ES-I3 (cell line): ENCODE measurements at regions not wholly inside any gene's neighbourhood (a gene's known extent, or its start where the extent isn't known, plus 50 kb on each side); places are given as distances from the start of the nearest gene placed in this dataset.

Experiments
- H3K36me3 ChIP-seq: 2 replicates; pipeline ENCODE4 v1.6.1; 2013; ENCODE audit warnings: mild to moderate bottlenecking, low read length, control low read depth, moderate library complexity; ENCODE audit not compliant: insufficient read depth
- H3K4me1 ChIP-seq: 2 replicates; pipeline ENCODE4 v1.6.1; 2013; ENCODE audit warnings: mild to moderate bottlenecking, control low read depth, low read length; ENCODE audit not compliant: insufficient read depth
- H3K9ac ChIP-seq: 2 replicates; pipeline ENCODE4 v1.6.1; 2013; ENCODE audit warnings: low read depth, mild to moderate bottlenecking, low read length, moderate library complexity
- H3K9me3 ChIP-seq: 2 replicates; pipeline ENCODE4 v1.6.1; 2013; ENCODE audit warnings: mild to moderate bottlenecking, low read length, moderate library complexity; ENCODE audit not compliant: control insufficient read depth, insufficient read depth

DNA sequence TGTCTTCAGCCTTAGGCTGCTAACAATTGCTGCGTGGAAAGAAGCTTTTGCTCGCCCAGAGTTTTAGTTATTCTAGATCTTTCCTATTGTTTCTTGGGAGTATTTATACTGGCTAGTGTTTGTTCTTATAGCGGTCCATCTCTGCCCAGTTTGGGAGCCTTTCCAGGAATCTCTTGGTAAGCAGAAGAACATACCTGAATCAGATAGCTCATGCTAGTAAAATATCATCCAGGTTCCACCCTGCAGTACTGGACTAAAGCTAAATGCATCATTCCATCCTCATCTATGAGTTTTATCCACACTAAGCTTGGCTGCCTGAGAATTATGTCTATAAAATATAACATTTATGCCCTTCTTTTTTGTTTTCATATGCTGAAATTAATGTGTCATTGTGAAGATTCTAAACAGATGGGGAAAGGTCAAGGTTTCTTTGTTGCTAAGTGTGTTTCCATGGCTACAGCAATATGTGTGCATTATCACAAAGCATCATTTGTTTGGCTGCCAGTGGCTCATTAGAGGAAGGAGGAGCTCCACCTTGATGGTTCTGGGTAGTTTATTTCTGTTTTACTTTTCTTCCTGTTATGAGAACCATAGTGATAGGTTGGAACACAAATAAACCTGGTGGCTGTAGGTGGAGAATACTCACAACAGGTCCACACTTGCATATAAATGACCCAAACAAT lies 182.8 kb downstream of the PIK3C3 start:
- Histone ChIP-seq H3K9me3 (0 out of 2 replicates have a peak, but pooled peaks cover 2% of the 10 kb centered on the region), H3K9ac (no peak overlapping the region), H3K4me1 (no peaks in the 10 kb centered on the region), H3K36me3 (no peaks in the 10 kb centered on the region)

DNA sequence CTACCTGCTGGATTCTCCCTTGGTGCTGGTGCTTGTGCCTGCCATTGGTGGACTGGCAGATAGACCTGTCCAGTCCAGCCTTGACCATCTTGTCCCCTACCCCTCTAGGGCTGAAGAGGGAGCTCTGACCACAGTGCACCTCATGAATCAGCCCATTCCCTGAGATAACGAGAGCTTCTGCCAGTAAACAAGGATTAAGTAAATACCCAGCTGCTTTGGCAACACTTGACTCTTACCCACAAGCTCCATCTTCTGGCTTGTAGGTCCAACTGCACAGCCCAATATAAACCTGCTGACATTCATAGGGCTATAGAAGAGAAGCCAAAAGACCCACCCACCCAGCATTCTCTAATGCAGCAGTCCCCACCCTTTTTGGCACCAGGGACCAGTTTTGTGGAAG lies 186.4 kb downstream of the PIK3C3 start:
- Histone ChIP-seq H3K4me1 (no peaks in the 10 kb centered on the region), H3K9ac (no peak overlapping the region), H3K9me3 (0 out of 2 replicates have a peak, but pooled peaks cover 2% of the 10 kb centered on the region), H3K36me3 (no peaks in the 10 kb centered on the region)

DNA sequence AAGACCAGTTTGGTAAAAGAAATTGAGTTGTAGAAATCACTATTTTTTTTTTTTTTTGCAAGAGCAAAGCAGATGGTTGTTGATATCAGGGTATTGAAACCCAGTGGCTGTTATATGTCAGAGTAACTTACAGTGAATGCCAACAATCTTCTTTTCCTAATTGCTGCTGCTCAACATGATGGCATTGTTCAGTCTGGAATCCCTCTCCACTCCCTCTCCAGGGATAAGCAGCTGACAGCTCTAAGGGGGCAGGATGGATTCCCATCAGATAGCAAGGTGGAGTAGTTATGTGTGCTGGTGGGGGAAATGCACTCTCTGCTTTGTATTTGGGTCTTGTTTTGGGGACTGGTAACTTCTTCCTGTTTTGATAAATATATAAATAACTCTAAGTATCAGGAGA lies 200.0 kb downstream of the PIK3C3 start:
- no peaks in the 10 kb centered on the region for H3K9me3 ChIP-seq
- no peaks in the 10 kb centered on the region for H3K36me3 ChIP-seq
- no peaks in the 10 kb centered on the region for H3K4me1 ChIP-seq
- no peak overlapping the region for H3K9ac ChIP-seq

DNA sequence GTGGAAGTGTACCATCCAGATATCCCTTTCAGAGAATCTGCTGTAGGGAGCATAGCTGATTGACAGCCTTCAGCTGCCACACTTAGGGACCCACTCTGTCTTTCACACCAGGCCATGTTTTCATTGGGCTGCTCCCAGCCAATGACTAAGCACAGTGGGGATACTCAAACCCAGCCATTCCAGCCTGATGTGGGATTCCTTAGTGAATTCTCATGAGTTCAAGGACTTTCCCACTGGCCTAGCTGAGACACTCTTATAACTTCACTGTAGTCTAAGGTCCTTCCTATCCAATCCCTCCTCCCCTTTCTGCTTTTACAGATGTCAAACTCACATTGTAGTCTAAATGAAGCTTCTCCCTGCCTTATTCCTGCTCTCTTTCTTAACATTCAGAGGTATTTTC lies 201.2 kb downstream of the PIK3C3 start:
- no peak overlapping the region for H3K9ac ChIP-seq
- no peaks in the 10 kb centered on the region for H3K4me1 ChIP-seq
- H3K9me3 ChIP-seq: no peaks in the 10 kb centered on the region
- H3K36me3 ChIP-seq: no peaks in the 10 kb centered on the region

DNA sequence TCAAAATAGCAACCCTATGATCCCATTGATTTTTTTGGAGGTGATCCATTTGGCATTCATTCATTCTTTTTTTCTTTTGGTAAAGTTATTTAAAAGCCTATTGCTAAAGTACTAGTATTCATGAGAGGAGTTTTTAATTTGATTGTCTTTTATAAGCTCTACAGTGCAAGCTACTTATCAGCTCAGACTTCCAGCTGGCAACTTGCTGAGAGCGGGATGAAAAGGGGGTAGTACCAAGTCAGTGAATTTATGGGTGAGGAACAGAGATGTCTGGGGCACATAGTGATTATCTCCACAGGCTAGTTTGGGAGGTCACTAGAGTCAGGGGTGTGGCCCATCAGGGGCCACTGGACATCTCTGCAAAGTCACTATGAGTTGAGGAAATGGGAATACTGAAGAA lies 202.4 kb downstream of the PIK3C3 start:
- Histone ChIP-seq H3K9me3 (no peaks in the 10 kb centered on the region), H3K4me1 (no peaks in the 10 kb centered on the region), H3K9ac (no peak overlapping the region), H3K36me3 (no peaks in the 10 kb centered on the region)

DNA sequence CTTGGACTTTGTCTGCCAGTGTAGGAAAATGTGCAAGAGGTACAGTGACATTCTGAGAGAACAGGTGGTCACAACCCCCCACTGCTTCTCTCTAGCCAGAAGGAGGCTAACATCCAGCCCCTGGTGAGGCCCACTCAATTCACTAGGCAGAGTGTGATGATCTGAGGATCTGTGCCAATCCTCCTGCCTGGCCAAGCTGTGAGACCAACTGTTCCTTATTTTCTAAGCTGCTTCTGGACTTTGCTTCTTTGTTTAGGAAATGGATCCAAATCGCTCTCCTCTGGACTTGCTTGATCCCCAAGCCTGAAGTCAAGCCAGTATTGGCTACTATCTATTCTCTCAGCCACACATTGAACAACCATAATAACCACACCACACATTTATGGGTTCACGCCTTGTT lies 202.8 kb downstream of the PIK3C3 start:
- H3K36me3 ChIP-seq: no peaks in the 10 kb centered on the region
- H3K9ac ChIP-seq: no peak overlapping the region
- no peaks in the 10 kb centered on the region for H3K4me1 ChIP-seq

DNA sequence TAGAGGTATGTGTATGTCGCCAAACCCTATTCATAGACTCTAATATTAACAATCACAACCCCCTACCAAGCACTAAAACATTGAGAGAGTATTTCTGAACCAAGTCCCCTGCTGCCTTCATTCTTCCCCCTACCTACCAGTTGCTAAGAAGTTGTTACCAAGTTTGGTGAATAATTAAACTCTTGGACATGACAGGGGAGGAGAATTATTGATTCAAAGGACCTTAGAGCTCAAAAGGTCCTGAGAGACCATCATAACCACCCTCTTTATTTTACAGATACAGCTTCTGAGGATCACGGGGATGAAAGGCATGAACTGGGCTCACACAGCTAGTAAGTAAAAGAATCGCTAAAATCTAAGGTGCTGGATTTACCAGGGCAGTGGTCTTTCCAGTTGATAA lies 204.1 kb downstream of the PIK3C3 start:
- Histone ChIP-seq H3K9ac (no peak overlapping the region), H3K36me3 (no peaks in the 10 kb centered on the region), H3K9me3 (no peaks in the 10 kb centered on the region), H3K4me1 (no peaks in the 10 kb centered on the region)

More for the DNA sequence above, 202.8 kb downstream of the PIK3C3 start:
- no peaks in the 10 kb centered on the region for H3K9me3 ChIP-seq

DNA sequence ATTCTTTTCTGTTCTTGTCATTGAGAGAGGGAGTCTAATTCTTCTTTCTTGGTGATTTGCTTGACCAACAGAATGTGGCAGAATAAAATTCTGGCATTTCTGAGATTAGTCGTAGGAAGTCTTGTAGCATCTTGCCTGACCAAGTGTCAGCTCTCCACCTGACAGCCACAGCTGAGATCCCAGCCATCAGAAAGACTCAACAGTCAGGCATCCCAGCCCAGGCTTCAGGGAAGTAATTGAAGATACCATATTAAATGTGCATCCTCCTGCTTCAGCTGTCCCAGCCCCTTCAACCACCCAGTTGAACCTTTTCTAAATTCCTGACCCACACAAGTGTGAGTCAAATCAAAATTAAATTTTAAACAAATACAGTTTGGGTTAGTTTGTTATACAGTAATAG lies 208.3 kb downstream of the PIK3C3 start:
- no peaks in the 10 kb centered on the region for H3K4me1 ChIP-seq
- H3K9me3 ChIP-seq: no peaks in the 10 kb centered on the region; the same call in 1 of the 2 replicates
- no peak overlapping the region for H3K9ac ChIP-seq
- H3K36me3 ChIP-seq: no peaks in the 10 kb centered on the region

DNA sequence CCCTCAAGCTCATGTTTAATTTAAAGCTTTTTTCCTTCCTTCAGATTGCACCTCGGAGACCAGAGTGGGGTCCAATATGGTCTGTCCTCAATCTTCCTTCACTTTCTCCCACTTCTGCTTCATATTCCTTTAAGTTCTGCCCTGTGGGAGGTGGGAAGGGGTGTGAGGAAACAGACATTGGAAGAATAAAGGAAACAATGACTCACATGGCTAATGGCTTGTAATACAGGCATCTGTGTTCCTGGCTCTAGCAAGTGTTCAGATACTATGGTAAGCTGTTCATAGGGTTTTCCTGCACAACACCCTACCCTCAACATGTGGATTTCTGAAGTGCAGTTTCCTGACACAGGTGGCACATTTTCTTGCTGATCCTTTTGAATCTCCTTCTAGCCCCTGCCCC lies 209.5 kb downstream of the PIK3C3 start:
- no peaks in the 10 kb centered on the region for H3K36me3 ChIP-seq
- no peak overlapping the region for H3K9ac ChIP-seq
- no peaks in the 10 kb centered on the region for H3K4me1 ChIP-seq
- no peaks in the 10 kb centered on the region; the same call in 1 of the 2 replicates for H3K9me3 ChIP-seq

DNA sequence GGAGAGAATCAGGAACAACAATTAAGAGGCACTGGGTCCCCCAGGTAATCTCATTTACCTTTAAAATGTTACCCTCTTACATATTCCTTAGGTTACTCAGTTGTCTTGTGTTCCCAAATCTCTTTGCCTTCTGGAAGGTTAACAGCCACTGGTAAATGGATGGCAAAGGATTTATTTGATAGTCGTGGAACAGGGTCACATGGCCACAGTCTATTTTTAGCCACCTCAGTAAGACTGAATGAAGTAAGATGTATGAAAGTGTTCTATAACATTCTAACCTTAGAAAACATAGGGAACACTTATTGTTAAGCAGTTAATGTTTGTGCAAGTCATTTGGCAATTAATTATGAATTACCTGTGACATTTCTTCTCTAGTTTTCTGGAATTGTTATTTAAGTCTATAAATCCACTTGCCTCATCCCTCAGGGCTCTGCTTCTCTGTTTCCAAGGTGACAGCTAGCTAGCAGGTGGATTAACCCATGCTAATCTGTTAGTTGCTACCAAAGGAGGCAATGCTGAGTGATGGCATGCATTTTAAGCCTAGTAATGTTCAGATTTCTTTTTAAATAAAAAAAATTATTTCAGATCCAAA lies 211.0 kb downstream of the PIK3C3 start:
- Histone ChIP-seq H3K9me3 (no peaks in the 10 kb centered on the region; the same call in 1 of the 2 replicates), H3K9ac (no peak overlapping the region), H3K4me1 (no peaks in the 10 kb centered on the region), H3K36me3 (no peaks in the 10 kb centered on the region)

DNA sequence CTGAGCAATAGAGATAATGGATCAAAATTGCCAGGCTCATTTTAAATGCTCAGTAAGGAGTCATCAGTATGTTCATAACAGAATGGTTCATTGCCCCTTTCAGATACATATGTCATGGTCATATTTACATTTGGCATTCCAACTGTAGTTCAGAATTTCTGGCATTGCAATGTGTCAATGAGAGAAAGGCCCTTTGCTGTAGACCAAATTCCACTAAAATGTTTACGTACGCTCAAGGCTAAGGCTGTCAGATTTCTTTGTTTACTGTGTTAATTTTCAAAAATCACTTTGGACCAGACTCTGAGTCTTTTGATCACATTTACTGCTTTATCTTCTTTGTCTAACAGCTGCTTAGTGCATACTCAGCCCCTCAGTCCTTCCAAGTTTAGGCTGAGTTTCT lies 213.5 kb downstream of the PIK3C3 start:
- H3K4me1 ChIP-seq: no peaks in the 10 kb centered on the region
- no peak overlapping the region for H3K9ac ChIP-seq
- no peaks in the 10 kb centered on the region; the same call in 1 of the 2 replicates for H3K9me3 ChIP-seq
- H3K36me3 ChIP-seq: no peaks in the 10 kb centered on the region

DNA sequence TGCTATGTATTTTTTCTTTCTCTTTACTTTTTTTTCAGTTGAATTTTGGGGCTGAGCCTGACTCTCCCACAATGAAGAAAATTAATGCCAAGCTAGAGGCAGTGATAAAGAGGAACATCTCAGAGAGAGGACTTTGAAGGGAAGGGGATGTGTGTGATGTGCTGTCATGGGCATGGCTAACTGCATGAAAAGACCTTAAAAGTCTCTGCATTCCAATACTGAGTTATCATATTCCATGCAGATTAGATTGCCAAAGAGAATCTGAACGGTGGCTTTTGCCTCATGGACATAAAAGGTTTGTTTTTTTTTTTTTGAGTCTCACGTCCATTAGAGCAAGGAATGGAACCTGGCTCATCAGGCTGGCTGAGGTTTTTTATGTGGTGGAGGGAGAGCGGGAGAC lies 213.9 kb downstream of the PIK3C3 start:
- Histone ChIP-seq H3K36me3 (no peaks in the 10 kb centered on the region), H3K9ac (no peak overlapping the region), H3K9me3 (no peaks in the 10 kb centered on the region; the same call in 1 of the 2 replicates), H3K4me1 (no peaks in the 10 kb centered on the region)

DNA sequence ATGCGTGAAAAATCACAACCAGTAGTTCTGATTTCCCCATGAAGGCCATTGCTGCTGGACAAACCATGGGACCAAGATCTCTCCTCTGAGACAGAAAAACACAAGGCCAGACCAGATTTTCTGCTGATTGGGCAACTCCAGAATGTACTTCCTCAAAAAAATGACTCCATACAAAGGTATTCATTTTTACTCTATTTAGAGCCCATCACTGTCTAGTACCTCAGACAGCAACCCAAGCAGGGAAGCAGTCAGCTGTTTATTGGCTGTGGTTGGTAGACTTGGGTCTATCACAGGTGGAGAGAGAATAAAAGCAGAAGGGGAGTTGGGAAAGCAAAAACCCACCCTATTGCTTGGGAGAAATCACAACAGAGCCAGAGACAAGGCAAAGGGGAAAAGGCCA lies 219.9 kb downstream of the PIK3C3 start:
- Histone ChIP-seq H3K4me1 (no peaks in the 10 kb centered on the region), H3K9ac (no peak overlapping the region), H3K9me3 (no peaks in the 10 kb centered on the region), H3K36me3 (no peaks in the 10 kb centered on the region)

DNA sequence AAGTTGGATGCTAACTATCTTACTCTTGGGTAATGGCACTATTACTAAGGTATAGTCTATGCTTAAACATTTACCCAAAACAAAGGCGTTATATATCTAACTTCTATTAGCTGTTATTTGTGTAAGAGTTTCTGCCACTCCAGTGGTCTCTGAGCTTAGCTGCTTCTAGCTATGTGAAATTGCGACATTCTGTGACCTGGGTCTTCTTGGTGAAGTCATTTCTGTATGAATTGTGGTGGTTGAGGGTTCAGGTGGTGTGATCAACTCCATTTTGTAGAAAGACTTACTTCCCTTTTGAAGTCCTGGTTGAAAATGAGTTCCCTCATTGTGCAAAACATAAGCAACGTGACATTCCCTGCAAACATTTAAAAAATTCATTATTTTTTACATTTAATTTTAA lies 221.6 kb downstream of the PIK3C3 start:
- Histone ChIP-seq H3K4me1 (no peaks in the 10 kb centered on the region), H3K36me3 (no peaks in the 10 kb centered on the region), H3K9me3 (no peaks in the 10 kb centered on the region), H3K9ac (no peak overlapping the region)

DNA sequence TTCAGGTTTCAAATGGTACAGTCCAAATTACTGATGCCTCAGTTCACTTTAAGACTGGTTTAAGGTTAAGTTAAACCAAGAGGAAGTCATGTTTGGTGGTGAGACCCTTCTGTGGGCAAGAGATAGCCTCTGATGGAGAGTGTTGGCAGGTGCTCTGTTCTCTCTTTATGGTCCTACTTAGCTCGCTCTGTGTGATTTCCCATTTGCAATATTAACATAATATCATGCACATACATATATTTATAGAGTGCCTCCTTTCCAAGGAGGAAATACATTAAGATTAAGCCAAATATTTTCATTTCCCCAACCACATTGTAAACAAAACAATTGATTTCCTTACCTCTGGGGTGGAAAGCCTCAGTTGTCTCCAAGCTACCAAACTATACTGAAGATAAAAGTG lies 222.4 kb downstream of the PIK3C3 start:
- Histone ChIP-seq H3K9ac (no peak overlapping the region), H3K36me3 (no peaks in the 10 kb centered on the region), H3K9me3 (no peaks in the 10 kb centered on the region), H3K4me1 (no peaks in the 10 kb centered on the region)
